IPS DF 6.9 (cell line): ENCODE measurements at regions not wholly inside any gene's neighbourhood (a gene's known extent, or its start where the extent isn't known, plus 50 kb on each side); places are given as distances from the start of the nearest gene placed in this dataset.
"Not testable (repeated sequence)": the region's sequence is repeated elsewhere in the genome, so short reads cannot be mapped to it uniquely, and the experiment has no call there.

Experiments used
- DNase-seq: peaks from one replicate; pipeline ENCODE4 v3.0.0-alpha.2; 2013; ENCODE audit warnings: low read depth, low spot score
- H3K27ac ChIP-seq: one replicate; pipeline ENCODE4 v1.5.1; 2013; ENCODE audit warnings: low read length, control low read depth
- H3K27me3 ChIP-seq: 2 replicates; pipeline ENCODE4 v1.6.1; 2013; ENCODE audit warnings: mild to moderate bottlenecking, low read length; ENCODE audit not compliant: control insufficient read depth, insufficient read depth
- H3K36me3 ChIP-seq: 2 replicates; pipeline ENCODE4 v1.6.1; 2013; ENCODE audit warnings: low read length; ENCODE audit not compliant: control insufficient read depth, insufficient read depth
- H3K4me1 ChIP-seq: 2 replicates; pipeline ENCODE4 v1.6.1; 2013; ENCODE audit warnings: low read length; ENCODE audit not compliant: control insufficient read depth, insufficient read depth
- H3K4me3 ChIP-seq: 2 replicates; pipeline ENCODE4 v1.5.1; 2013; ENCODE audit warnings: mild to moderate bottlenecking, low read length
- H3K9me3 ChIP-seq: 2 replicates; pipeline ENCODE4 v1.6.1; 2013; ENCODE audit warnings: low read length, inconsistent platforms; ENCODE audit not compliant: control insufficient read depth, insufficient read depth
- WGBS: extraction: QIAGEN DNeasy Blood & Tissue Kit; methylation state at CpG from one replicate; pipeline ENCODE4 v1.1.7; 2013; ENCODE audit warnings: mixed read lengths, missing lambda C conversion rate; ENCODE audit not compliant: insufficient read length, insufficient coverage; 5-methylcytosine and 5-hydroxymethylcytosine counted together

DNA sequence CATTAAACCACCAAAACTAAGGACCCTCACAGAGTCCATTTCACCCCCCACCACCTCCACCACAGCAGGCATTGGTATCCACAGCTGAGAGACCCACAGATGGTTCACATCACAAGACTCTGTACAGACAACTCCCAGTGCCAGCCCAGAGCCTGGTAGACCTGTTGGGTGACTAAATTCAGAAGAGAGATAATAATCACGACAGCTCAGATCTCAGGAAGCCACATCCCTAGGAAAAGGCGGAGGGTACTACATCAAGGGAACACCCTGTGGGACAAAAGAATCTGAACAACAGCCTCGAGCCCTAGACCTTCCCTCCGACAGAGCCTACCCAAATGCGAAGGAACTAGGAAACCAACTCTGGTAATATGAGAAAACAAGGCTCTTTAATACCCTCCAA lies 51.4 kb upstream of the TMEM45B start:
- H3K9me3 ChIP-seq, H3K4me1 ChIP-seq, H3K36me3 ChIP-seq, DNase-seq, H3K4me3 ChIP-seq, H3K27me3 ChIP-seq, H3K27ac ChIP-seq: not testable (repeated sequence)
- WGBS = no CpG with 5 or more reads among the region's 5 CpGs
